ENCODE measurements at regions not wholly inside any gene's neighbourhood (a gene's known extent, or its start where the extent isn't known, plus 50 kb on each side); places are given as distances from the start of the nearest gene placed in this dataset.

DNA sequence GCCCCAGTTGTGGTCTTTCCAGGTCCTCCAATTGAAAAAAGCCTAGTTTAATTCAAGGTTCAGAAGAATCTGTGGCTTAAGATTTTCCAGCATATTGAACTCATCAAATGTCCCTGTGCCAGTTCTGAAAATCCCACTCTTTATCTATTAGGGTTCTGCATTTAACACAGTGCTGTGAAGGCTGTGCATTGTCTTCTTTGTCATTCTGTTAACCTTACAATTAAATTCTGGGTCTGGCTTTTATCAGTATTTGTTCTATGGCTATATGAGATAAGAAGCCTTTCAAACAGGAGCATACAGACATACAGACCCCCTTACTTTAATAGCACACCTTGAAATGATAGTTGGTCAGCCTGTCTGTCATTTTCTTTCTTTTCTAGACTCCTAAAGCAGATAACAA is 362.1 kb upstream of the DACH1 start:
- no peak for DNase-seq (ENCODE audit: low read depth)

DNA sequence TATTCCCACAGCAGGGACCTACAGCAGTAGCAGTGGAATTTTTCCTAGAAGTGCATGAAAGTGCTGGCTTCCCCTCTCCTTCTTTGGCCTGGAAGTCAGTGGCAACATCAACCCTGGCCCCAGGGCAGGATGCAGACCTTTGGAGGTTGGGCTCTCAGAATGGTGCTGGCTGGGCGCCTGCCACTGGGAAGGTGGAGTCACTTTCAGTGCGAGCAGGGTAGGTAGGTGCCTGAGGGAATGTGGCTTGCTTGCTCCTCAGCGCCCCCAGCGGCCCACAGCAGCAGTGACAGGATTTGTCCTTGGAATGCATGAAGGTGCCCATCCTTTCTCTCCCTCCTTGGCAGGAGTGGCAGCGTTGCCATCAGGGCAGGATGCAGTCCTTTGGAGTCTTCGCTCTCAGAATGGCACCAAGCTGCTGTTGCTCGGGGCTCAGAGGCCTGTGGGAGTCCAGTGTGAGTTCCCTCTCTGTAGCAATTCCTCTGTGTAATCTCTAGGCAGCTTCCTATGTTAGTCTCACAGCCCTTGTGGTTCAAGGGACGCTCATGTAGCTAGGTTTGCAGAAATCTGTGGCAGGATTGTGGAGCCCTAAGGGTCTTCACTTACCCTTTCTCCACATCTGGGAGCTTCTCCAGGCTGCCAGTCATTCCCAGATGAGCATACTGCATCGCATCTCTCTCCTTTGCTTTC is 354.4 kb upstream of the DACH1 start:
- no peak for DNase-seq (ENCODE audit: low read depth)

DNA sequence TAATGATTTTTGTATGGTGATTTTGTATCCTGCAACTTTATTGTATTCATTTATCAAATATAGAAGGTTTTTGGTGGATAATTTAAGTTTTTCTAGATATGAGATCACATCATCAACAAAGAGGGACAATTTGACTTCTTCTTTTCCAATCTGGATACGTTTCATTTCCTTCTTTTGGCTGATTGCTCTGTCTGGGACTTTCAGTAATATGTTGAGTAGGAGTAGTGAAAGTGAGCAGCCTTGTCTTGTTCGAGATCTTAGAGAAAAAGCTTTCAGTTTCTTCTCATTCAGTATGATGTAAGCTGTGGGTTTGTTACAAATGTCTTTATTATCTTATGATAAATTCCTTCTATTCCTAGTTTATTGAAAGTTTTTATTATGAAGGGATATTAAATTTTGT is 352.0 kb upstream of the DACH1 start:
- no peak for DNase-seq (ENCODE audit: low read depth)

DNA sequence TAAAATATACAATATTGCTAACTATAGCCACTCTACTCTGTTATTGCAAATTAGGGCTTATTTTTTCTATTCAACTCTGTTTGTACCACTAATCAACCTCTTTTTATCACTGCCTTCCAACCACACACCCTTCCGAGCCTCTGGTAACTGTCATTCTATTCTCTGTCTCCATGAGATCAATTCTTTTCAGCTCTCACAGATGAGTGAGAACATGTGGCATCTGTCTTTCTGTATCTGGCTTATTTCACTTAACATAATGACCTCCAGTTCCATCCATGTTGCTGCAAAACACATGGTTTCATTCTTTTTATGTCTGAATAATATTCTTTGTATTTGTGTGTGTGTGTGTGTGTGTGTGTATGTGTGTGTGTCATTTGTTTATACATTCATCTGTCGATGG is 350.1 kb upstream of the DACH1 start:
- DNase-seq (ENCODE audit: low read depth) = no peak

DNA sequence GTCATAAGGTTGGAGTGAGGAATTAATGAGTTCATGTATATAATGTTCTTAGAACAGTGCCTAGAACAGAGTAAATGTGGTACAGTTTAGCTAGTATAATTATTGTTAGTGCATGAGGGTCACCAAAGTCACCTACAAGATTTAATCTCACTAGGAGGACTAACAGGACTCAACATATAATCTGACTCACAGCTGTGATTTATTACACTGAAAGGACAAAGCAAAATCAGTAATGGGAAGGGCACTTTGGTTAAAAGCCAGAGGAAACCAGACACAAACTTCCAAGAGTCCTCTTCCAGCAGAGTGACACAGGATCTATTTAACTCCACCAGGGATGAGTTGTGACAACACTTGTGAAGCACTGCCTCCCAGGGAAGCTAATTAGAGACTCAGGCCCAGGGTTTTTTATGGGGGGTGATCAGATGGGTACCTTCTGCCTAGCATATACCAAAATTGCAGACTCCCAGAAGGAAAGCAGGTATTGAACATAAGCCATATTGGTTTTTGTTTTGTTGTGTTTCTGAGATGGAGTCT is 341.2 kb upstream of the DACH1 start:
- no peak for DNase-seq (ENCODE audit: low read depth)

DNA sequence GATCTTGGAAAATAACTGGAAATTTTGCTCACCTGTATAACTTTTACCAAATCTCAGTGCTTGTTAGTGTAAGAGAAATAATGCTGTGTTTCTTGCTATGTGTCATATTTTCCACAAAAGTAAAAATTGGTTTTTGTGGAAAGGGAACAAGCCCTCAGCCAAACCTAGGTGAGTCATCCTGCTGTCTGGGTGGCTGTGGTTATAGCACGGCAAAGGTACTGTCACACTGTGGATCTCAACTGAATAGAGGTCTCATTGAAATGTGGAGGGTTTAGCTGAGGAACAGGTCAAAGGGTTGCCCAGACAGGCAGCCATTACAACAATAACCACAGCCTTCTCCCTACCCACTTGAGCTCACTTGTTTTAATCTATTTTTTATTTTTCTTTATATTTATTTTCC is 338.8 kb upstream of the DACH1 start:
- DNase-seq (ENCODE audit: low read depth) = no peak

DNA sequence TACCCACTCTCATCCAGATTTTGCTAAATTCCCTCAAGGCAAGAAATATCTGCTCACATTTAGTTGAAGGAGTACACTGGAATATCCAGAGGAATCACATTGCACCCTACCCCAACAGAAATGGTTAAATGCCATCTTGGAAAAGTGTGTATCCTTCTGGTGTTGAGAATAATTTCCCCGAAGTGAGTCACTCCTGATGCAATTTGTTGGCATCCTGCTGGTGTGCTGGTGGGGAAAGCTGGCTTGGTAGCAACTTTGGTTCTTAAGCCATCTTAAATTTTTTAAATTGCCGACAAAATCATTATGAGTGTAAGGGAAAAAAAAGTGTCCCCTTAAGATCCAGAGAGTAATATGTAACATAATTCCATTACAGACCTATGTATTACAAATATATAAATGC is 337.3 kb upstream of the DACH1 start:
- peak; percentile 23 for DNase-seq (ENCODE audit: low read depth)

DNA sequence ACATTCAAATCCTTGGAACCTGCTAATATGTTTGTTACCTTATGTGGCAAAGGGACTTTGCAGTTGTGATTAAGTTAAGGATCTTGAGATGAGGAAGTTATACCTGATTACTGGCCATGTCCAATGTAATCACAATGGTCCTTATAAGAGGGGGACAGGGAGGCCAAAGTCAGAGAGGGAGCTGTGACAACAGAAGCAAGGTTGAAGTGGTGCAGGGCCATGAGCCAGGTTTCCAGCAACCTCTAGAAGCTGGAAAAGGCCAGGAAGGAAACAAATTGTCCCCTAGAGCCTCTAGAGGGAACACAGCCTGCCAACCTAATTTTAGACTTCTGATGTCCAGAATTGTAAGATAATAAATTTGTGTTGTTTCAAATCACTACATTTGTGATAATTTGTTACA is 334.7 kb upstream of the DACH1 start:
- no peak for DNase-seq (ENCODE audit: low read depth)

DNA sequence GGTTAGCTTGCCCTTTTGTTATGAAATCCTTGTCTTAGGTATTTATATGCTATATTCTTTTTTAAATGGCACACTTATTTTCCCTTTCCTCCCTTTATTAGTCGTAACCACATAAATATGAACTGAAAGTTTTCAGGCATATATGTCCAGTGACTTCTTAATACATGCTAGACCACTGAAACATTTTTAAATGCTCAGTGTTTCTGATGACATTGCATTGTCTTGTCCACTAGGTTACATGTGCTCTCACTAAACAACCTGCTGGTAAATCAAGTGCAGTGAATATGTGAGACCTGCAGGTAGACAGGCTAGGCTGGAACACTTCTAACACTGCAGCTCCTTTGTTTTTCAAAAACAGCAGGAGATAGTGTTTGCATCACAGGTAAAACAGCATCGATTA is 332.6 kb upstream of the DACH1 start:
- DNase-seq (ENCODE audit: low read depth) = no peak

DNA sequence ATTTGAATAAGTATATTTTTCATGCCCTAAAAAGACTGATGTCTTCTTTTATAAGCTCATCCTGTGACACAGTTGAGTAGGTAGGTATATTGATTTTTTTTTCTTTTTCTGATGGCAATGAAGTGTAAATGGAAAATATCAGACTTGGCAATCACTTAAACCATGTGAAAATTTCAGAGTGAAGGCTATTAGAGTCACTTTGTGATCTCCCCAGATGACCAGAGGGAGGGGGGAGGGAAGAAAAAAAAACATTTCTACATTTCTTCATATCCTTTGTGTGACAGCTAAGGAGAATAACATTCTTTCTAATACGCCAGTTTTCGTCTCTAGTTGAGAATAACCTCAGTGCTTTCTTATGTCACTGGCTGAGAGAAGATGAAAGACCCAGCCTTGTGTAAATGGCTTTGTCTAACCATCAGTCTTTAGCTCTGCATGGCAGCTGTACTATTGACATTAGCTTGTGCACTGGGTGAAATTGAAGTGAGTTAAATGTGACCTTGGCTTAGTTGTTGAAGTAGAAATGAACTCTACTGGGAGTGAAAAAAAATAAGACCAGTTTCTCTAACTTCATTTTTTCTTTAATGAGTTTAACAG is 332.1 kb upstream of the DACH1 start:
- DNase-seq (ENCODE audit: low read depth) = no peak

DNA sequence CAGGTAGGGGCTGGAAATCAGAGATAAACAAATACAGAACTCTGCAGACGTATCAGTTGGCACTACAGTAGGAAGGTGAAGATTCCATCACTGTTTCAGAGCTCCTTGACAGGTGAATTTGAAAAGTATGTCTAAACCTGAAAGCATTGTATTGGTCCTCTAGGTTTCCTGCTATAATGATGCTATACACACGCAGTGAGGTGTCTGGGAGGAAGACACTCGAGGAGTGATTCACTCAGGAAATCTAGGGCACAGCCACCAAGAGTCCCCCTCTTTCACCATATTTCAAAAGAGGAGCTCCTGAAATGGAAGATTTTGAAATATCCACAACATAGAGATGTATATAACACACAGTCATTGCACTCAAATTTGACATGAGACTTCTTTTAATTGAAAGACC is 331.0 kb upstream of the DACH1 start:
- no peak for DNase-seq (ENCODE audit: low read depth)

DNA sequence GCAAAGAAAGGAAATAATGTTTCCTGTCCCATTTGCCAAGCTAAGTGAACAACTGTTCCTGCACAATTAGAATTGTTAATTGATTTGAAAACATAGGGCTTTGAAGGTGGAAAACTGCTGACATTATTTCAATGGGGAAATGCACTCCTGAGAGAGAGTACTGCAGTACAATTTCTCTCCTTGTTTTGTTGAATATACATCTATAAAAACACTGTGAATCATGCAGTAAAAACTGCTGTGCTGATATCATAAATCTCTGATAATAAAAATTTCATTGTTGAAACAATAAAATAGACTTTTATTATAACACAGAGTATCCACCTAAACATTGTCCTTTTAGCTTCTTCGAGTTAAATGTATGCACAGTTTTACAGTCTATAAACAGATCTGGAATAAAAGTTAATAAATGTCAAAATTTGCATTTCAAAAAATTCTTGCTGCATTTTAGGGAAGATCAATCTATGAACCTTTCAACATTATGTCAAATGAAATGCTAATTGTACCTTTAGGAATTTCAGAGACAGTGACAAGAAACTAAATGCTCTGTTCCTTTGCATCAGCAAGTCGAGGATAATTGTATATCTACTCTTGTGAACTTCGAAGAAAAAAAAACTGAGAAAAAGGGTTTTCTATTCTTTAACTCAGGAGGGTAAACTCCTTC is 328.2 kb upstream of the DACH1 start:
- no peak for DNase-seq (ENCODE audit: low read depth)

DNA sequence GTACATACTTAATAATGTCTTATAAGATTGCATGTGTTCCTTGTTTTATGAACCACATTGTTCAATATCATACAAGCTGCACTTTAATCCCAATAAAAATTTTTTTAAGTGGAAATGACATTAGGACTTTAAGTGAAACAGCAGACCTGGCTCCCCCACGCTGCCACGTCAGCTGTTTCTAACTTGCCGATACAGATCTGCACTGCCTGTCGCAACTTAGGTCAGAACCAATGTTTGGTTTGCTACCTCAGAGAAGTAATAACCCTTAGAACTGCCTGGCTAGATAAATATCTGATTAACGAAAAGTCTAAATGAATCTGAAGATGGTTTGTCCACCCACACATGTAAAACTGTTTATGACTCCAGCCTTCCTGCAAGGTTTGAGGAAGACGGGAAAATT is 327.5 kb upstream of the DACH1 start:
- no peak for DNase-seq (ENCODE audit: low read depth)

DNA sequence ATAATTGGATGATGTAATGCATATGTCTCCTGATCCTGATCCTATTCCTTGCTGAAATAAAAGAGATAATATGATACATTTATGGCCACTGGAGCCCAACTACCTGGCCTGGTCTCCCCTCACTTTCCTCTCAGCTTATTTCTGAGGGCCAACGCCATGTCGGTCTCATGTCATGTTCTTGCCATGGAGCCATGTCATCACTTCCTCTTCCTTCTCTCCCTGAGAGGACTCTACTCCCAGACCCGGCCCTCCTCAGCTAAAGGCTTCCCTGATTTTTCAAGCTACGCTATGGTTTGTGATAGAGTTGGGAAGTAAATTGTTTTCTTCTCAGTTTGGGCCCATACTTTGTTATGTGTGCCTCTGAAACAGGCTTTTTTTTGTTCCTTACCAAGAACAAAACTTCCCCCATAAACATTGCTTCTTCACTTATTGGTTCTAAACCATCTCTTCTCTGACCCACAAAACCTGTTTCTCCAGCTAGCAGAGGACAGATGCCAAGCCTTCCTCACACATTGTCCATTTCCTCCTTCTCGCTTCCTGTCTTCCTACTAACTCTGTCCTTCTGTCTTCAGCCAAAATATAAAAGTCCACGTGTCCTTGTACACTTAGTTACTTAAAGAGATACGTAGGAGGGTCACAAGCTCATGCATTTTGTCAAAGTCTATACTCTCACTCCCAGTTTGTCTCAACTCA is 319.9 kb upstream of the DACH1 start:
- no peak for DNase-seq (ENCODE audit: low read depth)

DNA sequence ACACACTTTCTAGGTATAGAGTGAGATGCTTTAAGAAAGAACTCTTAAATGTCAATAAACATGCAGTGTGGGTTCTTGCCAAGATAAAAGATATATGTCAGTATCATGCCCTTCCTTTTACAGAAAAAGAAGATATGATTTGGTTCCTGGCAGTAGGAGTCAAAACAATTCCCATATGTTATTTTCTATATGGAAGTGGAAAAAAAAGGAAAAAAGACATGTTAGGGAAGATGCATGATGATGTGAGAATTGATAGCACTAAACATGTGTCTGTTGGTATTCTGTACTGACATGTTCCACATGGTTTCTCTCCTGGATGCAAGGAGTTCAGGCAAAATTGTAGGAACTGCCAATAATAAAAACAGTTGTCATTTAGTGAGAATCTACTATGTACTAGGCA is 318.8 kb upstream of the DACH1 start:
- no peak for DNase-seq (ENCODE audit: low read depth)

DNA sequence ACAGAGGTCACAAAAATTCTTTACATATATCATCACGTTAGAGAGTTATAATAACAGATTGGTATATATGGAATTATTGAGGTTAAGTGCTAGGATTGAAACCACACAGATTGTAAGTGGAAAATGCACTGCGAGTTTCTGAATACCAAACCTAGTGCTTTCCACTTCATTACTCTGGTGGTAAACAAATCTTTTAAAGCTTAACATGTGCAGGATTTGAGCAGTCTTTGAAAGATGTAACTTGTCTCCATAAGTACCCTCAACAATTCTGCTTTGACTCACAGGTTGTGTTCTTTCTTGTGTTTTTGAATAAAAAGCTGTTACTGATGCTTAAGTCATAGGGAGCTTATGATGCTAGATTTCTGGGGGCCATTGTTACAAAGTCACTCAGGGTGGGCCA is 314.7 kb upstream of the DACH1 start:
- no peak for DNase-seq (ENCODE audit: low read depth)

DNA sequence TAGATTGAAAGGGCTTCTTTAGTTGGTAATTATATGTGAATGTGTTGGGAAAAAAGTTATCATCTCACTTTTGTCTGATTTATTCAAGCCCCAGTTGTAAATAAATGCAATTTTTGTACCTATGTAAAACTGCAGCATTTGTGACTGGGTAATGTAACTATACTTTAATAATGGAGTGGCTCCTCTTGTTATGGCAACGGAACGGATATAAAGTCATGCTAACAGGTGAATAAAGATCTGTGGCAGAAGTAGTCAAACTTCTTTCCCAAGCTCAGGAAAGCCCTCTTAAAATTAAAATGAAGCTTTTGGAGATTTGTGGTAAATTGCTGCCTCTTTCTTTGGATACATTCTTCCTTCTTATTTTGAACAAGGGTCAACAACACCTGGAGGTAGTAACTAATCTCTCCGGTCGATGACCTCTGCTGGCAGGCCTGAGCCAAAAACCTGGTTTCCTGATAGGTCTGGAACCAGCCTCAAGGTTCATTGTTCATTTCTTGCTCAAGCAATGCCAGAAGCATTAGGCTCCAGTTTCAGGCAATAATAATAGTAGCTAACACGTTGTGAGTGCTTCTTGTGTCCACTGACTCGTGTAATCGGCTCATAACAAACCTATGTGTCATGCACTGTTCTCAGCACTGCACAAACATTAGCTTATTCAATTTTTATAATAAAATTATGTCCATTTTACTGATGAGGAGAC is 313.4 kb upstream of the DACH1 start:
- DNase-seq (ENCODE audit: low read depth) = no peak

DNA sequence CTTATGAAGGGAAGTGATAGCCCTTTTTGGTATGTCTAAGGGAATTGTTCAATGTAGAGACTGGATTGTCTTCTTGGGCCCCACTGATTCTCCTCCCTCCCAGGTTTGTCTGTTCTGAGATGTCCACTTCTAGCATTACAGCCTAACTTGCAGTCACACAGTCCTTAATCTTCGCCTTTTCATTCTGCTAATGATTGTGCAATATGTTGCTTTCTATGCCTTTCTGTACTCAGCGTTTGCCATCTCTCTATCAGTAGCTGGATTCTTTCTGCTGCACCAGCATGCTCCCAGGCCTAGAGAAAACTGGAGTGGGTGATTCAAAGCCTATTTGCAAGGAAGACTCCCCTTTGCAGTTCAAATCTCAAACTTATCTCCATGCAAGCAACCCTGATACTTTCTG is 307.5 kb upstream of the DACH1 start:
- DNase-seq (ENCODE audit: low read depth) = no peak

DNA sequence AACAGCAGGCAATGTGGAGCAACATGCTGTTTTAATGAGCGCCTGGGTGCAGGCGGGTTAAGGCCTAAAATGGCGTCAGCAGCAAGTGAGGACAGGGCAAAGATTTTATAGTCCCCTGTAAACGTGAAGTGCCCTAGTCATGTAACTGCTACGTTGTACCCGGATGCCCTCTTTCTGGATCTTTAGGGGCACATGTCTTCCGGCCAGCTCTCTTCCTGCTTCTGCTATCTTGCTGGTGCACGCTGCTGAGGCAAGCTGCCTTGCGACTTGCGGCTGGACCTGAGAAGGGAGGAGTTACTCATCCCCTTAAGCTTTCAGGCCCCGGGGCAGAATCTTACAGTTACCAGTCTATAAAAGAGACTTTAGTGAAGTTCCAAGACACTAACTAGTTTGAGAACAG is 303.6 kb upstream of the DACH1 start:
- no peak for DNase-seq (ENCODE audit: low read depth)

DNA sequence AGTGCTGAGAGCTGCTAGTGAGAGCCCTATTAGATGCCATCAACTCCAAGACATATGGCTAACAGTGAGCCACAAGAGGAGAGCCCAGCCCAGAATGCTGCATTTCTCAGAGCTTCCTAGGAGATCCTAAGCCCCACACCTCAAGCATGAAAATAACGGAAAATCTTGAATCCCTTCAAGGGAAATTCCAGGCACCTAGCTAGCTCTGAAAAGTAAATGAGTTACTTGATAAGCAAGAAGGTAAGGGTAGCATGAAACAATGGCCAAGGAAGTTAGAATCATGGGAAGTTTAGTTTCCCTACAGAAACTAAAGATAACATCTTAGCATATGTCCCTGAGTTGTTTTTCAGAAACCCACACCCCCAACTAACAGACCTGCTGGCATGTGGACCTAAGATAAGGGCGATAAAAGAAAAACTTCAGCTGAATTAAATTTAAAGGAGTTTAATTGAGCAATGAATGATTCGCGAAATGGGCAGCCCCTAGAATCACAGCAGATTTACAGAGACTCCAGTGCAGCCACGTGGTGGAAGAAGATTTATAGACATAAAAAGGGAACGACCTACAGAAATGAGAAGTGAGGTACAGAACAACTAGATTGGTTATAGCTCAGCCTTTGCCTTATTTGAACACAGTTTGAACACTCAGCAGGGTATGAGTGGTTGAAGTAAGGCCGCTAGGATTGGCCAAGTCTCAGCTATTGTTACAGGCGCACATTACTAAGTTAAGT is 301.3 kb upstream of the DACH1 start:
- no peak for DNase-seq (ENCODE audit: low read depth)

DNA sequence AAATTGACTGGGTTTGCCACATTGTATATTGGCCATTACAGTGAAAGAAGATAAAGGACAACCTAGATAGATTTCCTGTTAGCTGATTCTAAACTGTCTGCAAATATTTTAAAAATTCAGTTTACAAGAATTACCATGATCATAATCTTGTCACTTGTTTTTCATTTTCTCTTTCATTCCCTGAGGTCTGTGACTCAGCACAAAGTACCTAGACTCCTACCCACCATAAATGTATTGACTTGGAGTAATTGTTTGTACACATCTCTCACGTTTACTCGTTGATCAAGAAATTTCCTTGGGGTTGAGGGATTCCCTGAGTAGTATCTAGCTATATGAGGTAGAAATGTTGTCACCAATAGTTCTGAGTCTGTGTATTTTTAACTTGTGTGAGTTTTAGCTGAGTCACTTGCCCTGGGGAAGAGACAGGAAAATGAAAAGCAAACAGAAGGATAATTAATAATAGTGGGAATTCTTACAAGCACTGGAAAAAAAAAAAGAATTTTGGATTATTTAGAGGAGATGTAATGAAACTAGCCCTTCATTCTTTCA is 299.2 kb upstream of the DACH1 start:
- no peak for DNase-seq (ENCODE audit: low read depth)

All from fibroblast of the conjunctiva (primary cell).